AG09319 (cell line): ENCODE measurements at regions not wholly inside any gene's neighbourhood (a gene's known extent, or its start where the extent isn't known, plus 50 kb on each side); places are given as distances from the start of the nearest gene placed in this dataset.

Source experiments
- DNase-seq: peaks from one replicate; pipeline ENCODE4 v3.0.0-alpha.2; 2010; ENCODE audit warnings: low read depth; ENCODE audit errors: extremely low read depth
- TF ChIP-seq, protein P1 (sequence below): IDR thresholded peaks from 2 replicates; pipeline ENCODE4 v1.5.1; 2011; ENCODE audit warnings: low read depth, mild to moderate bottlenecking, inconsistent platforms, low read length, moderate library complexity

DNA sequence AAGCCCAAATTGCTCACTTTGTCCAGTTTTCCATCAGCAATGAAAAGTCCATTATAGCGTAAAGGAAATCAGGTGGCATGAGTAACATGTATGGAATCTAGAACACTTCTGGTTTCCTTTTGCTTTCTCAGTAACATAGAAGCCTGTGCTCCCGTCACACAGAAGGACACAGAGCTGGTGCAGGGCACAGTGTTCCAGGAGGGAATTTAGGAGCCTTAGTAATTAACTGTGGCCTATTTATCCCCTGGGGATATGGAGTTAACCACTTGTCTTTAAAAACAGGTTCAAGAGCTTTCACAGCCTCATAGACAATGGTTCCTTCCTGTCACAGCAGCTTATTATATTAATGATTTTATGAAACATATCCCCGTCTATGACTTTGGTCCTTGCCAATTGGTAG is 189.9 kb downstream of the NEBL start:
- no peak for DNase-seq

DNA sequence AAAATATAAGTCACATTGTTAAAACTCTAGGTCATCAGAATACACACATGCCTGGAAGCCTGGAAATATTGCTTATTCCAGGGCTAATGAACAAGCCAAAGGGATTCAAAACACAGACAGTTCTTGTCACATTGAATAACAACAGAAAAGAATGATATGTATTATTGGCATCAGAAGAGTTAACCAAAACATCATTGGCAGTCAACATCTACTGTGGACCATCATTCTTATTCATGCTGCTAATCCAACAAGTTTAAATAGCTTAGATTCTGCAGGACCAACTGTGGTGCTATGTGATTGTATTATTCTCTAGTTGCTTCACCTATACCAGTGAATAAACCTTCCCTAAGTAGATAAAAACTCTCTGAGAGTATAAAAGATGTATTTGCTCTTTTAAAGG is 198.3 kb downstream of the NEBL start:
- no peak for DNase-seq
- TF ChIP-seq, protein P1, sequence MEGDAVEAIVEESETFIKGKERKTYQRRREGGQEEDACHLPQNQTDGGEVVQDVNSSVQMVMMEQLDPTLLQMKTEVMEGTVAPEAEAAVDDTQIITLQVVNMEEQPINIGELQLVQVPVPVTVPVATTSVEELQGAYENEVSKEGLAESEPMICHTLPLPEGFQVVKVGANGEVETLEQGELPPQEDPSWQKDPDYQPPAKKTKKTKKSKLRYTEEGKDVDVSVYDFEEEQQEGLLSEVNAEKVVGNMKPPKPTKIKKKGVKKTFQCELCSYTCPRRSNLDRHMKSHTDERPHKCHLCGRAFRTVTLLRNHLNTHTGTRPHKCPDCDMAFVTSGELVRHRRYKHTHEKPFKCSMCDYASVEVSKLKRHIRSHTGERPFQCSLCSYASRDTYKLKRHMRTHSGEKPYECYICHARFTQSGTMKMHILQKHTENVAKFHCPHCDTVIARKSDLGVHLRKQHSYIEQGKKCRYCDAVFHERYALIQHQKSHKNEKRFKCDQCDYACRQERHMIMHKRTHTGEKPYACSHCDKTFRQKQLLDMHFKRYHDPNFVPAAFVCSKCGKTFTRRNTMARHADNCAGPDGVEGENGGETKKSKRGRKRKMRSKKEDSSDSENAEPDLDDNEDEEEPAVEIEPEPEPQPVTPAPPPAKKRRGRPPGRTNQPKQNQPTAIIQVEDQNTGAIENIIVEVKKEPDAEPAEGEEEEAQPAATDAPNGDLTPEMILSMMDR: no peak

More for the DNA sequence above, 189.9 kb downstream of the NEBL start:
- TF ChIP-seq, protein P1: no peak

DNA sequence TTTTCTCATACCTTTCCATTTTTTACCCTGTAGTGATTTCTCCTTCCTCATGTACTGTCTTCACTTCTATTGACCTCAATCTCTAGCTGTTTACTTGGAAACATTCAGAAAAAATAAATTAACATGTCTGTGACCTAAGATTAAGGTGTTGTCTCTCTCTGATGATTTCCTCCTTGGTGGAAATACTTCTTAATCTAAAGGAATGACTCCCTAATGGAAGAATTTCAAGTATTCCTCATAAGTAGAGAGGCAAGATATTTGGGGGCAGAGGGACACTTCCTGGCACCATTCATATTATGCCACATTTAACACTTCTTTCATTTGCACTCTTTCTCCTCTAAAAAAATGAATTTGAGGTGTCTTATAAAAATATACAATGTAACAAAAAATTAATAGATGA is 202.8 kb downstream of the NEBL start:
- DNase-seq: no peak

DNA sequence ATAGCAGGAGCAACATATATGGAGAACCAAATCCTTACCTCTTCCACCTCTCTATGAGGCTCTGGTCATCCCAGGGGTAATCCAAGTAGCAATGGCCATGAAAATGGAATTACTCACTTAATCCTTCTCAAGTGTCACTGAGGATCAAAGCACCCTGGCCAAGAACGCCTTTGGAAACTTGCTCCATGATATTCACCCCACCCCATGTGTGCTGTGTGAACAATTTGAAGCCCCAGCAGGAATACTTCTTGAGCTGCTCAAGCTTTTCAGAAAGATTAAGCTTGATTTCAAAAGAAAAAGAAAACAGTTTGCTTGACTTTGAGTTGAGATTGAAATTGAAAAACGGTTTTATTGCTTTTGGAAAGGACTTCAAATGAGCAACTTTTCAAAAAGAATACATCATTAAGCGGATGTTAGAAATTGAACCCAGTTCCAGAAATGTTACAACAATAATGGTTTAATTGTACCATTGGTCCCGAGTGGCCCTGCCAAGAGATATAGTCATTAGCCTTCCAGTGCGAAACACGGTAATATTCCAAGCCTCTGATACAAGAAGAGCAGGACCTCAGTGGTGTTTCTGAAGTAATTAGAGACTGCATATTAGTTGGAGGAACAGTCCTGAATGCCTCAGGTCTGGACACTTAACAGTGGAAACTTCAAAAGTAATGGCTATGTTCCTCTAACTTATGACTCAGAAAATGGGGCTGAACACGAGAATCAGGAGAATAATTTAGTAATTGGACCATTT is 208.1 kb downstream of the NEBL start:
- no peak for DNase-seq
- TF ChIP-seq, protein P1: no peak

More for the DNA sequence above, 202.8 kb downstream of the NEBL start:
- TF ChIP-seq, protein P1: no peak

- no peak for DNase-seq
- TF ChIP-seq, protein P1: no peak
Observed at GRCh38 chr10:20686015-20686635, 211.0 kb downstream of the NEBL start.

- TF ChIP-seq, protein P1: no peak
- DNase-seq: no peak
Observed at GRCh38 chr10:20685462-20685861, 211.6 kb downstream of the NEBL start.

GRCh38 chr10:20683345-20683744 is 213.8 kb downstream of the NEBL start:
- TF ChIP-seq, protein P1: no peak
- DNase-seq: no peak
